ENCODE measurements at regions not wholly inside any gene's neighbourhood (a gene's known extent, or its start where the extent isn't known, plus 50 kb on each side); places are given as distances from the start of the nearest gene placed in this dataset.

DNA sequence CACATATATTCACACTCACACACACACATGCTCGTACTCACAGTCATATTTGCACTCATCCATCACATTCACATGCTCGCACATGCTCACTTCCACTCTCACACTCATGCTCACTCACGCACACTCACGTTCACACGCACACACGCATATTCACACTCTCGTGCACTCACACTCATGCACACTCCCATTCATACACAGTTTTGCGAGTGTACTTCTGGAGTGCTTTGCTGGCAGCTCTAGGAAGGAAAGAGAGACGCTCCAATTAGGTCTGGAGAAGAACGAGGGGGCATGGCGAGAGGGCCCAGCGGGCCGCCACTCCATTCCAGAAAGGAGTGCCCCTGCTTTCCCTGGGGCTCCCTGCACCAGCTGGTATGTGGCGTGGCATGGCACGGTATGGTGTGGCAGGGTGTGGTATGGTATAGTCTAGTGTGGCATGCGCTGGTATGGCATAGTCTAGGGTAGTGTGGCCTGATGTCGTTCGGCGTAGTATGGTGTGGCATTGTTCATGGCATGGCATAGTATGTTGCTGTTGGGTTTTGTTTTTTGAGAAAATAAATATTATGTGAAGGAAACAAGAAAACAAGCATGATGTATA, 216.8 kb upstream of the CDYL start:
- no peak for DNase-seq

DNA sequence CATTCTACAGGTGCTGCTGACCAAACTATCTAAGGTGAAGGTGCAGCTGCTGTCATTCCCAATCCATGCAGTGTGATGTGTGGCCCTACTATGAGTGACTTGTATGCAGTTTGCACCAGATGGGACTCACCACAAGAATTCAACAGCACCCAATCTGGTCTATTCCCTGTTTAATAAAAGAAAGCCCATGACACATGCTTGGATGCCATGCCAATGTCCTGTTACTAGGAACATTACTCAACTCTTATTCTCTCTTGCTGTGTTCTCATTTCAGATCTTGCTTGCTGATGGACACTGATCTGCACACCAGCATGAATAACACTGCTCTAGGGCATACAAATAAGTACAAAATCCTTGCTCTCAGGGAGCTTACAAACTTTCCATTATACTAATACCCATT, 221.6 kb upstream of the CDYL start:
- no peak for DNase-seq

- DNase-seq = no peak
Observed at GRCh38 chr6:4553387-4553786, 222.8 kb upstream of the CDYL start.

DNA sequence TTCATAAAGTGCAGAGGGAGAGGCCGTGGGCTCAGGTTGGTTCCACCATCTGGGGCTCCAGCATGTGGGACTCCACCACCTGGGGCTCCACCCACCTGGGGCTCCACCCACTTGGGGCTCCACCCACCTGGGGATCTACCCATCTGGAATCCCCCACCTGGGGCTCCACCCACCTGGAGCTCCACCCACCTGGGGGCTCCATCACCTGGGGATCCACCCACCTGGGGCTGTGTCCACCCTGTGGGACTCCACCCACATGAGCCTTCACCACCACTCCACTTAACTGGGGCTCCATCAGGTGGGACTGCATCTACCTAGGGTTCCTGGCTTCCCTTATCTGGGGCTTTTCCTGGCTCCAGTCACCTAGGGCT, 226.0 kb upstream of the CDYL start:
- no peak for DNase-seq

- no peak for DNase-seq
Observed at GRCh38 chr6:4549556-4550226, 226.5 kb upstream of the CDYL start.

DNA sequence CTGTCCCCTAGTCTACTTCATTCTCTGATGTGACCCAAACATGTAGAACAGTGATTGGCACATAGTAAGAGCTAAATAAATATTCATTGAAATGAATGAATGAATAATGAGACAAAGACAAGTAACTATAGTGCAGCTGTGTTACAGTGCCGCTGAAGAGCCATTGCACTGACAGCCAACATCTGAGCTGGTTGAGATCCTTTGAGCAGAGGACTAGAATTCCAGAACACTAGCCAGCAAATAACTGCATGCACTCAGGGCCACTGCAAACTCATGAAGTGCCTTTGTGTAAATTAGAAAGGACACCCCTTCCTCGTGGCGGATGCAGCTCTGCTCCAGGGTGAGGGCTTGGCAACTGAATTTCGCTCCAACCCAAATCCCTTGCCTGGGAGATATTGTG, 230.3 kb upstream of the CDYL start:
- no peak for DNase-seq

DNA sequence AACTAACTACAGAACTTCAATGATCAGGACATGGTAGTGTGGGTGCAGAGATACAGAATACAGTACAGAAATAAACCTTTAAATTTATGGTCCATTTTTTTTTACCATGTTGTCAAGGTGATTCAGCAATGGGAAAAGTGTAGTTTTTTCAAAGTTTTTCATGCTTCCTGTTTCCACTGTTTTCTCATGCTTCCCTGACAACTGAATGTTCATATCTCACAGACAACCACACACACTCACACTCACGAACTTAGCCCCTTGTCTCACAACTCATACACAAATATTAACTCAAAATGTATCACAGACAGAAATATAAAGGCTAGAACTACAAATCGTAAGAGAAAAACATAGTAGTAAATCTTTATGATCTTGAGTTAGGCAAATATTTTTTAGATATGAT, 232.6 kb upstream of the CDYL start:
- no peak for DNase-seq

GRCh38 chr6:4533576-4533975, 242.6 kb upstream of the CDYL start:
- DNase-seq = no peak

- DNase-seq = no peak
Observed at GRCh38 chr6:4531406-4531805, 244.8 kb upstream of the CDYL start.

GRCh38 chr6:4522453-4522852, 253.8 kb upstream of the CDYL start:
- DNase-seq = no peak

DNA sequence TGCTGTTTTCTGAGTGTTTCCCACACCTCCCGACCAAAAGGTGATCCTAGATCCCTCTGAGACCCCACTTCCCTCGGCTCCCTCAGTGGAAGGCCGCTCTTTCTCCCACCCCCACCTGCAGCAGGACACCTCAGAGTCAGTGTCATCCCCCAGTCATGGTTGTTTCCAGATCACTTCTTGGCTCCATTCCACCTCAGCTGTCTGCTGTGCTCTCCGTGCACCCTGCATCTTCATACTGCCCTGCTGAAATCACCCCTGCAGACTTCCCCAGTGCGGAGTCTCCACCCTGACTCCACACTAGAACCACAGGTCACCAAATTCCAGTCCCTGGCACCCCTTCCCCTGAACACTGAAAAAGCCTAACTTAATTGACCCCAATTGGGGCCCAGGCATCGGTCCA, 255.1 kb upstream of the CDYL start:
- DNase-seq = no peak

- no peak for DNase-seq
Observed at GRCh38 chr6:4518506-4518905, 257.7 kb upstream of the CDYL start.

DNA sequence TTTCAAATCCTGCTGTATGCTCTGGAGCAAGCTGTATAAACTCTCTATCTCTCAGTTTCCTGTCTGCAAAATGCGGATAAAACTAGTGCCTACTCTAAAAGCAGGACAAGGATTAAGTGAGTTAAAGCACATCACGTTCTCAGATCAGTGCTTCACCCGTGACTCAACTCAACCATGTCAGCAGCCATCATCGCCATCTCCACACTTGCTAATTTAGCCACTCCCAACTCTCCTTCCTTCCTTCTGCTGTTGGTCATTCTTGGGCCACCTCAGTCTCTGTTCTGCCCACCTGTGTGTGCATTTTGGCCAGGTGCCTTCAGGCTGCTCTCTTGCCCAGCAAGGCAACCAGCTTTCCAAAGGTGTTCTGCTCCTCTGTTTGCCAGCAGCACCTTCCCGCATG, 260.0 kb upstream of the CDYL start:
- DNase-seq = no peak

DNA sequence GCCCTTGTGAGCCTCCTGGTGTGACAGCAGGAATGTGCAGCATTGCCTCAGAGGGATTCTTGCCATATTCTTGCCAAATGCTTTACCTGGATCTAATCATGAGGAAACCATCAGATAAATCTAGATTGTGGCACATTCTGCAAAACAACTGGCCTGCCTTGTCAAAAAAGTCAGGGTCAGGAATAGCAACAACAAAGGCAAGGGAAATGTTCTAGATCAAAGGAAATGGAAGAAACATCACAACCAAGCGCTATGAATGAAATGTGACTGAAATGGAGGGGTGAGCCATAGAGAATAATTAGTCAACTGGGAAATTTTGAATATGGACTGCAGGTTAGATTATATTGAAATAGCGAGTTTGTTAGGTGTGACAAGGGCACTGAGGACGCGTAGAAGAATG, 262.6 kb upstream of the CDYL start:
- DNase-seq = no peak

GRCh38 chr6:4512051-4512471, 264.1 kb upstream of the CDYL start:
- peak; percentile 66 for DNase-seq

GRCh38 chr6:4511641-4512020, 264.6 kb upstream of the CDYL start:
- no peak for DNase-seq

- no peak for DNase-seq
Observed at GRCh38 chr6:4510906-4511640, 265.1 kb upstream of the CDYL start.

DNA sequence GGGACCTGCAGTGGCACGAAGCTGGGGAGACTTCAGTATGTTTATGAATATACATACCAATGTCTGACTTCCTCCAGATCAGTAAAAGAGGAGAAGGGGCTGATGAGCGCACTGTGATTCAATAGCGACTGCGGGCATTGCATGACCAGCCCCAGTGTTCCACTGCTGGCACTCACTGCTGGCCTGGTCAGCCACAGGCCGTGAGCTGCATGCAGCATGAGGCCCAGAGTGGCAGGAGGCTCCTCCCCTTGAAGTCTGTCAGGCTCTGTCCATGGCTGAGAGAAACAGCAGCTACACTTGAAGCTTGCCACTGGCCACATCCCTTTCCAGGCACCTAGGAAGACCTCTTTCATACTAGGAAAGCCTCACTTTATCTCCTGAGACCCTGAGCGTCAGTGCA, 265.9 kb upstream of the CDYL start:
- no peak for DNase-seq

DNA sequence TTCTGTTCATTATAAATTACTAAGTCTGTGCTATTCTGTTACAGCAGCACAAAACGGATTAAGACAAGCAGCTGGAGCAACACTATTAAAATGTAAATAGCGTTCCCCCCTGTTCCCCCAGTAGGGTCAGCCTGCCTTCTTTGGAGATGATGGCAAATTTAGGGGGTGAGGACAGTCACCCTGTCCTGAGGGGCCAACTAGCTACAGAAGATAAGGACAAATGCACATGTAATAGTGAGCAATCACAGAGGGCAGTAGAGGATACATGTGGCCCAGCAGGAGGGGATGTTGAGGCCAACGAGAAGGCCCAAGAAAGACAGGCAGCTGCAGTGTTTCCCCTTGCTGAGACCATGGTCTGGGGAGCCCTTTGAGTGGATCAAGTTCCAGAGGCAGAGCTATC, 266.7 kb upstream of the CDYL start:
- no peak for DNase-seq

- no peak for DNase-seq
Observed at GRCh38 chr6:4506792-4507191, 269.4 kb upstream of the CDYL start.

GRCh38 chr6:4506223-4506622, 270.0 kb upstream of the CDYL start:
- no peak for DNase-seq

DNA sequence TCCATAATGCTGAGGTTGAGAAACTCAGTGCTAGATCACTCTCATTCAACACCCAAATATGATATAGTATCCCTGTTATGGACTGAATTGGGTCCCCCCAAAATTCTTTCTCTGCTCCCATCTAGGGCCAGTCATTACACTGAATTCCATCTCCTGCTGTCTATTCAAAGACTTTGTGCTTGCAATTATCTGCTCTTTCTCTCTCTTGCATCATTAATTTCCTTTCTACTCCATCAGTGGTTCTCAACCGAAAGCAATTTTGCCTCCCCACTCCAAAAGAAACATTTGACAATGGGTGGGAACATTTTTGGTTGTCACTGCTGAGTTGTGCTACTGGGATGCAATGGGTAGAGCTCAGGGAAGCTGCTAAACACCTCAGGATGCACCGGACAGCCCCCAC, 271.5 kb upstream of the CDYL start:
- no peak for DNase-seq

DNA sequence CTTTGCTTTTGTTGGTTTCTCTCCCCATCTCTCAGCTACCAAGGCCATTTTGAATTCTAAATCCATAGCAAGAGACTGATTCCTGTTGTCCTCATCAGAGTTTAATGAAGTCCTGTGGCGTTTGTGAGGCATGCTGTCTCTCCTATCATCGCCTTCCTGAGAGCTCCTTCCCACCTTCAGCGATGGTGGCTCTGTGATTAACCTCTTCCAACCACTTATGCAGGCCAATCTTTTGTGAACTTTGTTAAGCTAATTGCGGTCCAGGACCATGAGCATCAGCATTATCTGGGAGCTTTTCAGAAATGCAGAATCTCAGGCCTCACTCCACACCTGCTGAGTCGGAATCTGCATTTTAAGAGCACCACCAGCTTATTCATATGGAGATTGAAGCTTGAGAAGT, 272.5 kb upstream of the CDYL start:
- DNase-seq = no peak

DNA sequence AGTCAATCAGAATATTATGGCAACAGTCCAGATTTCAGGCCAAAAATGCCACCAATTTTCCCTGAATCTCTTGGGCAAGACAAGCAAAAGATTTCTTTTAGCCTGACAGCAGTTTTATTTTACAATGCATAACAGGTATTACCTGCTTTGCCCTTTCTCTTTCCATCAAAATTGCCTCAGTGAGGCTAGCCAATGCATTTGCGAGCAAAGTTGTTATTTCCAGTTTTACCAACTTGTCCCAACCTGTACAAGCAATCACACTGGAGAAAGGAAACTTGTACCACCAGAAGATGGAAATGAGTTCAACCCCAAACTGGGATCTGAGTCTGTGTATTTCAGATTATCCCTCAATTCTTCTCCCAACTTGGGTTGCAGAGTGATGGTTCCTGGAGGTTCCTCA, 279.9 kb upstream of the CDYL start:
- no peak for DNase-seq

Data from occipital lobe (tissue), 1 donor.